Spinal cord (tissue), 9 donors: ENCODE measurements at regions not wholly inside any gene's neighbourhood (a gene's known extent, or its start where the extent isn't known, plus 50 kb on each side); places are given as distances from the start of the nearest gene placed in this dataset.

Source experiments
- DNase-seq, 6 donors: peaks; one replicate each; pipeline versions ENCODE4 v3.0.0 to v3.0.0-alpha.2; 2013 to 2015; ENCODE audit warnings: low spot score in 6 of 6, low read depth in 4 of 6
- H3K27ac ChIP-seq: one replicate; pipeline ENCODE4 v1.5.1; 2013; ENCODE audit warnings: low read depth, low read length, control low read depth
- H3K27me3 ChIP-seq: one replicate; pipeline ENCODE4 v1.6.1; 2013; ENCODE audit warnings: low read length; ENCODE audit not compliant: control insufficient read depth, insufficient read depth
- H3K36me3 ChIP-seq: one replicate; pipeline ENCODE4 v1.6.1; 2013; ENCODE audit warnings: low read length; ENCODE audit not compliant: control insufficient read depth, insufficient read depth
- H3K4me1 ChIP-seq: one replicate; pipeline ENCODE4 v1.6.1; 2013; ENCODE audit warnings: low read length; ENCODE audit not compliant: control insufficient read depth, insufficient read depth
- H3K4me3 ChIP-seq: one replicate; pipeline ENCODE4 v1.5.1; 2013; ENCODE audit warnings: low read depth, low read length, control low read depth
- H3K9me3 ChIP-seq: one replicate; pipeline ENCODE4 v1.6.1; 2013; ENCODE audit warnings: low read length; ENCODE audit not compliant: control insufficient read depth, insufficient read depth
- WGBS: methylation state at CpG from one replicate; pipeline ENCODE4 v1.1.5; 2013; ENCODE audit warnings: missing lambda C conversion rate; ENCODE audit not compliant: insufficient coverage; 5-methylcytosine and 5-hydroxymethylcytosine counted together
- donor health status: healthy.

DNA sequence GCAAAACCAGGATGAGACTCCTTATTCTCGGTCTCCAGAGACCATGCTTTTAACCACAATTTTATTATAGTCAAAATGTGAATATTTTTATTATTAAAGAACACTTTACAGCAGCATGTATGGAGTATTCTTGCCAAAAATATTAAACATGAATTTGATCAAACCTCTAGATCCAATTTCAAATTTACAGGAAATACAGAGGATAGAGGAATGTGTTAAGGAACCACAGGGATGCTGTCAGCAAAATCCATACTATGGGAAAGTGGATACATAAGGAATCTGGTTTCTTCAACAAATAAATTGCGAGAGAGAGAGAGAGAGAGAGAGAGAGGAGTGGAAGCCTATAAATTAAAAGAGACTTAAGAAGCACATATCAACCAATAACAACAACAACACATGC is 348.2 kb upstream of the NUDT12 start:
- DNase-seq, result no peak
- H3K4me1 ChIP-seq, result no peaks in the 10 kb centered on the region
- no peaks in the 10 kb centered on the region for H3K27me3 ChIP-seq
- H3K27ac ChIP-seq, result no peak overlapping the region
- H3K9me3 ChIP-seq, result no peaks in the 10 kb centered on the region
- H3K4me3 ChIP-seq, result no peak overlapping the region
- no peaks in the 10 kb centered on the region for H3K36me3 ChIP-seq
- no CpG with 5 or more reads among the region's 2 CpGs for WGBS

DNA sequence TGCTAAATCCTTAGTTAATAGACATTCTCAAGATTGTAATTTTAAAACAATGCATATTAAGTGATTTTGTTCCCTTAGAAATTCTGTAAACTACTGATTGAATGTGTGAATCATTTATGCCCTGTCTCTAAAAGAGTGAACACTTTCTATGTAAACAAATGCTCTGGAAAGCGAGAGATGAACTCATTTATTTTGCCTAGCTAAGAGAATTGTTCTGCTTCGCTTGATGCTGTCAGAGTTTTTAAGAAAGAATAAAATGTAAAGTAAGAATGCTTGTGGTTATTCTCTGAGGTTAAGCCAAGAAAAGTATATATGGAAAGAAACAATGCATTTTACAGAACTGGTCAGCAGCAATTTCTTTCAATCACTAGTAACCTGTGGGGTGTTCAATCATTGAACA is 347.4 kb upstream of the NUDT12 start:
- Histone ChIP-seq H3K4me3 (no peak overlapping the region), H3K36me3 (no peaks in the 10 kb centered on the region), H3K27ac (no peak overlapping the region), H3K9me3 (no peaks in the 10 kb centered on the region), H3K27me3 (no peaks in the 10 kb centered on the region), H3K4me1 (no peaks in the 10 kb centered on the region)
- 67% methylated on average over 1 of the region's 2 CpGs for WGBS
- DNase-seq, result peak in 1 of 6 donors; percentile 16

DNA sequence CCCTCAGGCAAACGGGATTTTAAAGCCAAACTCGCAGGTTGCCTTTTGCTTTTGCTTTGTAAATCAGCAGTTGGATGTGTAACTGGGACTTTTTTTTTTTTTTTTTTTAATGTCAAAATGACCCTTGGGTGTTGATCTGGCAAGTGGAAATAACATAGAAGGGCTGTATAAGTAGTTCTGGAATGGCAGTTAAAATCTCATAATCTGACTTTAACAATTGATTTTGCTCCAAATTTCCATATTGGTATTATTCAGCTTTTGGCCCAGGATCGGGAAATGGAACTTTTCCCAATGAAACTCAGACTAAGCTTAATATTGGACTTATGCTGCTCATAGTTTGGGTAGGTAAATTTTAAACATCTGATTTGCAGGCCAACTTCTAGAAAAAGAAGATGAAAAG is 346.8 kb upstream of the NUDT12 start:
- Histone ChIP-seq H3K36me3 (no peaks in the 10 kb centered on the region), H3K27ac (no peak overlapping the region), H3K4me3 (no peak overlapping the region), H3K27me3 (no peaks in the 10 kb centered on the region), H3K9me3 (no peaks in the 10 kb centered on the region), H3K4me1 (no peaks in the 10 kb centered on the region)
- WGBS, result no CpG with 5 or more reads among the region's 3 CpGs
- DNase-seq, result no peak

DNA sequence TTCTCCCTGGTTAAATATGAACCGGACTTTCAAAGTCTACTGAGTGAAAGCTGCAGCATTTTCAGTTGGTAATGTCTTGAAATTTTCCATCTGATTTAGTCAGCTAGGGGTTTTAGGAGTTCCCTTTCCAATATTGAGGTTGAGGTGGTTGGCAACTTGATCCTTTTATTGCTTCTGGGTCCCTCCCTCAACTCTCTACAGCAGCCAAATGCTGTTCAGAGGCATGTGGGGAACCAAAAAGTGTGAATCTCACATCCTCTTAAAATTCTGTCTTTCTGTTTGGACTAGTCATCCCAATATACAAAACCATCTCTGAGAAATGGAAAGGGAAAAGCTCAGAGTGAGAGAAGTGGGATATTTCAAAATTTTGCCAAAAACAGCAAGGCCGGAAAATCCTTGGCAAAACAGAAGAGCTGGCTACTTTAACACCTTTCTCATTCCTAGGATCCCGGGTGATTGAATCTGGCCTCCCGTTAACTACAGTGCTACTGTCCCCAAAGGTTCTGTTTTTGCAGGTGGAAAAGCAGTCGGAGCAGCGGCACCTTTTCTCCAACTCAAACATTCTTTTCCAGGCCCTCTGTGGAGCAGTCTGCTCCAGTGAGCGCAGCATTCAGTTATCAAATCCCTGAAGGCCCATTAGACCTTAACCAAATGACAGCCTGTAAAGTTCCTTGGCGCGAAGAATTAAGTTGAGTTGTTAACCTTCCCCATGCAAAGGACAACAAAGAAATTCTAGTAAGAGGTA is 345.9 kb upstream of the NUDT12 start:
- Histone ChIP-seq H3K36me3 (no peaks in the 10 kb centered on the region), H3K4me1 (no peaks in the 10 kb centered on the region), H3K9me3 (no peaks in the 10 kb centered on the region), H3K27me3 (no peaks in the 10 kb centered on the region), H3K4me3 (no peak overlapping the region), H3K27ac (no peak overlapping the region)
- 51% methylated on average over 4 of the region's 9 CpGs for WGBS
- DNase-seq, result peak in 2 of 6 donors; percentile 42 to 67

DNA sequence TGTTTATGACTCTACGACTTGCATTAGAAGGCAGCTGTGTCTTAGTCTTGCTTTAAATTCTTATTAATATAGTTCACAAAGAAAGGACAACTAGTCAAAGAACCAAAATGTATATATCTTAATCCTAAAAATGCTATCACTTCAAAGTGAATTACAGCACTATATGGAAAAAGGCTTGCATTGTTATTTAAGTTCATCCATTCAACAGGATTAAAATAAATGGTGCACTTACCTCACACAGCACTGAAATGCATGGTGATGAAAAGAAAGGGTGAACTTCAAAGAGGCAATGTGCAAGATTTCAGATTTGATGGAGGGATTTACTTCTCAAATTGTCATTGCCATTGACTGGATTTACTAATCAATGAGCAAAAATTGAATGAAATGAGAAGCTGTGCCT is 344.4 kb upstream of the NUDT12 start:
- DNase-seq, result no peak
- no peaks in the 10 kb centered on the region for H3K27me3 ChIP-seq
- no CpG with 5 or more reads among the region's 1 CpG for WGBS
- H3K9me3 ChIP-seq, result no peaks in the 10 kb centered on the region
- no peaks in the 10 kb centered on the region for H3K4me1 ChIP-seq
- no peak overlapping the region for H3K27ac ChIP-seq
- no peak overlapping the region for H3K4me3 ChIP-seq
- no peaks in the 10 kb centered on the region for H3K36me3 ChIP-seq

DNA sequence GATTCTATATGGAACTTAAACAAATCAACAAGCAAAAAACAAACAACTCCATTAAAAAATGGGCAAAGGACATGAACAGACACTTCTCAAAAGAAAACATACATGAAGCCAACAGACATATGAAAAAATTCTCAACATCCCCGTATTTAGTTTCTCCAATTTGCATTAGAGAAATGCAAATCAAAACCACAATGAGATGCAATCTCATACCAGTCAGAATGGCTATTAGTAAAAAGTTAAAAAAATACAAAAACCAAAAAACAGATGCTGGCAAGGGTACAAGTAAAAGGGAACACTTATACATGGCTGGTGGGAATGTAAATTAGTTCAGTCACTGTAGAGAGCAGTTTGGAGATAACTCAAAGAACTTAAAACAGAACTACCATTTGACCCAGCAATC is 342.1 kb upstream of the NUDT12 start:
- Histone ChIP-seq H3K27ac (no peak overlapping the region), H3K27me3 (no peaks in the 10 kb centered on the region), H3K4me1 (no peaks in the 10 kb centered on the region), H3K4me3 (no peak overlapping the region), H3K36me3 (no peaks in the 10 kb centered on the region), H3K9me3 (no peaks in the 10 kb centered on the region)
- WGBS, result no CpG with 5 or more reads among the region's 1 CpG
- DNase-seq, result no peak

DNA sequence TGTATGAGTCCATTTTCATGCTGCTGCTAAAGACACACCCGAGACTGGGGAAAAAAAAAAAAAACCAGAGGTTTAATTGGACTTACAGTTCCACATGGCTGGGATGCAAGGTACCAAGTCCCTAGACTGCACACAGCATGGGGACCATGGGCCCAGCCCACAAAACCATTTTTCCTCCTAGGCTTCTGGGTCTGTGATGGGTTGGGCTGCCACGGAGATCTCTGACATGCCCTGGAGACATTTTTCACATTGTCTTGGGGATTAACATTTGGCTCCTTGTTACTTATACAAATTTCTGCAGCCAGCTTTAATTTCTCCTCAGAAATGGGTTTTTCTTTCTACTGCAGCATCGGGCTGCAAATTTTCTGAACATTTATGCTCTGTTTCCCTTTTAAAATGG is 340.3 kb upstream of the NUDT12 start:
- 83% methylated on average over 2 of the region's 3 CpGs for WGBS
- Histone ChIP-seq H3K27ac (no peak overlapping the region), H3K36me3 (no peaks in the 10 kb centered on the region), H3K4me3 (no peak overlapping the region), H3K27me3 (no peaks in the 10 kb centered on the region), H3K9me3 (no peaks in the 10 kb centered on the region), H3K4me1 (no peaks in the 10 kb centered on the region)
- DNase-seq, result no peak

DNA sequence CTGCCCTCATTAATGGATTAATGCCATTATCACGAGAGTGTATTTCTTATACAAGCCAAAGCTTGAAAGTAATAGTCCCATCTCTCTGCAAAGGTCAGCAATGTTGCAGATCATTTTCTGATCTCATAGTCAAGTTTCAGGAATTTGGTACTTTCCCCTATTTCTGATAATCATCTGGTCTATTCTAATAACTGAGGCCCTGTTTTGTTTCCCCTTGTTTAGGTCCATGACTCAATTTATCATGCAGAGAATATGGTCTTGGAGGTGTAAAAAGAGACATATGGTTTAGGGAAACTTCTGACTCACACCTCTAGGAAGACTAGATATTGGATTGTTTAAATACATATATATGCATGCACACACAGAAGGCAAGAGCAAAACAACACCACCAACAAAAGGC is 339.3 kb upstream of the NUDT12 start:
- no peak overlapping the region for H3K27ac ChIP-seq
- no peak for DNase-seq
- H3K9me3 ChIP-seq, result no peaks in the 10 kb centered on the region
- no peaks in the 10 kb centered on the region for H3K4me1 ChIP-seq
- WGBS, result no CpG with 5 or more reads among the region's 1 CpG
- no peak overlapping the region for H3K4me3 ChIP-seq
- H3K36me3 ChIP-seq, result no peaks in the 10 kb centered on the region
- no peaks in the 10 kb centered on the region for H3K27me3 ChIP-seq

DNA sequence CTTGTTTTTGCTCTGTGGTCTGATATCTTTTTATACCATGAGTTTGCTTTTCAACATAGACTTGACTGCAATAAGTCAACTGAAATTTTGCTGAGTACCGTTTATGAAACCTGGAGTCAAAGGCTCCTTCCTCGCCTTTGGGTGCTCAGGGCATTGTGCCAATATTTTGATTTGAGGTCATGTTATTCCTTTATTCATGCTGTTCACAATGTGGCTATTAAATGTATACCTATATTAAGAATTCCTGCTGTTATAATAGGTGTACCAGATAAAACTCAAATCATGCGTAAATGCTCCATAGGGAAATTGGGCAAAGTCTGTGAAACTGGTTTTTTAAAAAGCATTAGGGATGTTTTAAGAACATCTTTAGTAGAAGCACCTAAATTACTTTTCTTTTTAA is 334.0 kb upstream of the NUDT12 start:
- Histone ChIP-seq H3K9me3 (no peaks in the 10 kb centered on the region), H3K4me1 (no peaks in the 10 kb centered on the region), H3K36me3 (no peaks in the 10 kb centered on the region), H3K4me3 (no peak overlapping the region), H3K27ac (no peak overlapping the region), H3K27me3 (no peaks in the 10 kb centered on the region)
- DNase-seq, result no peak
- no CpG with 5 or more reads among the region's 3 CpGs for WGBS

DNA sequence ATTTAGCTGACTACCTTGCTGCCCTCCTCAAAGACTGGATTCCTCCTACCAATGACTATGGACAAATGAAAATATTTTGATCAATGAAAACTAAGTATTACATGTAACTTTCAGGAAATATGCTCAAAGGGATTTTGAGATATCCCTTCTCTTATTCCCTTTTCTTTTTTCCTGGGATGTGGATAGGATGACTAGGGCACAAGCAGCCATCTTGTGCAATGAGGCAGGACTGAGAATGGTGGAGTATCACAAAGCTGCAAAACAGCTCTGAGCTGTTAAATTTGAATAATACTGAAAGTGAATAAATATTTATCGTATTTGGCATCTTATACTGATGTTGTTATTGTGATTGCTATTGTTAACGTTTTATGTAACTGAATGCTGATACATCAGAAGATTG is 333.1 kb upstream of the NUDT12 start:
- Histone ChIP-seq H3K4me1 (no peaks in the 10 kb centered on the region), H3K27ac (no peak overlapping the region), H3K27me3 (no peaks in the 10 kb centered on the region), H3K4me3 (no peak overlapping the region), H3K36me3 (no peaks in the 10 kb centered on the region), H3K9me3 (no peaks in the 10 kb centered on the region)
- WGBS, result no CpG with 5 or more reads among the region's 2 CpGs
- DNase-seq, result no peak
